Caco-2 (cell line): ENCODE measurements at regions not wholly inside any gene's neighbourhood (a gene's known extent, or its start where the extent isn't known, plus 50 kb on each side); places are given as distances from the start of the nearest gene placed in this dataset.

Source experiments
- BruUV-seq: library from RNA; stranded (reverse); fragments of 400-500 nt; replicated peaks from 2 replicates; lab custom pipeline; 2021; lab: Mats Ljungman, UMichigan
- CTCF ChIA-PET: fragments of 300-600 bp; sonication (Branson Sonifier 250); formaldehyde crosslinking; loops from one replicate; lab custom pipeline; 2022; ENCODE audit warnings: antibody characterized with exemption; lab: Charles Lee
- POLR2A ChIA-PET: fragments of 300-600 bp; sonication (Branson Sonifier 250); formaldehyde crosslinking; loops from one replicate; lab custom pipeline; 2022; ENCODE audit warnings: antibody characterized with exemption; lab: Charles Lee
- DNase-seq, 2 experiments: peaks; one replicate each; pipeline versions ENCODE4 v3.0.0 to v3.0.0-alpha.2; 2020 to 2022
- H3K27me3 ChIP-seq: replicated peaks from 2 replicates; pipeline ENCODE4 v1.6.0; 2011; ENCODE audit warnings: low read length; ENCODE audit not compliant: control insufficient read depth, insufficient read depth
- H3K36me3 ChIP-seq: 2 replicates; pipeline ENCODE4 v1.5.1; 2011; ENCODE audit warnings: low read length; ENCODE audit not compliant: control insufficient read depth, insufficient read depth
- H3K4me1 ChIP-seq: fragments of 250-450 bp; sonication (Bioruptor Pico); 2 replicates; pipeline ENCODE4 v1.5.1; 2020; ENCODE audit warnings: mild to moderate bottlenecking
- H3K4me3 ChIP-seq: 2 replicates; pipeline ENCODE4 v1.5.1; 2011; ENCODE audit warnings: low read depth, mild to moderate bottlenecking, control low read depth, low read length
- H3K9me3 ChIP-seq: fragments of 250-450 bp; sonication (Bioruptor Pico); 2 replicates; pipeline ENCODE4 v1.5.1; 2020; ENCODE audit warnings: mild to moderate bottlenecking, moderate library complexity
- H3K27ac Mint-ChIP-seq: one replicate; pipeline ENCODE4 v1.8.0; 2022; ENCODE audit warnings: mixed read lengths; ENCODE audit not compliant: unreplicated experiment
- H3K27me3 Mint-ChIP-seq: one replicate; pipeline ENCODE4 v1.8.0; 2022; ENCODE audit warnings: mixed read lengths; ENCODE audit not compliant: insufficient read depth, unreplicated experiment
- H3K36me3 Mint-ChIP-seq: one replicate; pipeline ENCODE4 v1.8.0; 2022; ENCODE audit warnings: mild to moderate bottlenecking, mixed read lengths; ENCODE audit not compliant: insufficient read depth, unreplicated experiment
- H3K4me1 Mint-ChIP-seq: one replicate; pipeline ENCODE4 v1.8.0; 2022; ENCODE audit warnings: low read depth, mixed read lengths; ENCODE audit not compliant: unreplicated experiment
- H3K4me3 Mint-ChIP-seq: one replicate; pipeline ENCODE4 v1.8.0; 2022; ENCODE audit warnings: mild to moderate bottlenecking, moderate library complexity, mixed read lengths; ENCODE audit not compliant: unreplicated experiment
- H3K9me3 Mint-ChIP-seq: one replicate; pipeline ENCODE4 v1.8.0; 2022; ENCODE audit warnings: mixed read lengths; ENCODE audit not compliant: unreplicated experiment
- CTCF ChIP-seq, 2 experiments: fragments of 200-600 bp in 1 of 2; IDR thresholded peaks; 1 replicate in 1 of 2; 2 replicates in 1 of 2; pipeline versions ENCODE4 v1.5.1 to v1.8.0; 2011 to 2022; ENCODE audit warnings: antibody characterized with exemption in 1 of 2, control low read depth in 1 of 2, inconsistent platforms in 1 of 2, low read depth in 1 of 2, low read length in 1 of 2, mild to moderate bottlenecking in 1 of 2, moderate library complexity in 1 of 2; ENCODE audit not compliant: insufficient read depth in 1 of 2, severe bottlenecking in 1 of 2, unreplicated experiment in 1 of 2
- intact Hi-C: fragments of 100-400 bp; cut with micrococcal nuclease; formaldehyde crosslinking; loops from one replicate; pipeline ENCODE4 v1.10.0; 2022; ENCODE audit not compliant: unreplicated experiment

GRCh38 chr3:164641071-164641470 is 437.2 kb downstream of the SI start:
- Mint-ChIP-seq H3K4me1 (no peaks in the 10 kb centered on the region), H3K9me3 (no peaks in the 10 kb centered on the region), H3K27ac (no peak overlapping the region), H3K36me3 (no peaks in the 10 kb centered on the region), H3K27me3 (no peaks in the 10 kb centered on the region), H3K4me3 (no peak overlapping the region)
- H3K27me3 ChIP-seq: no peaks in the 10 kb centered on the region
- no peaks in the 10 kb centered on the region for H3K36me3 ChIP-seq
- ChIA-PET CTCF (no interaction called here), POLR2A (no interaction called here)
- TF ChIP-seq CTCF (IDR thresholded peaks at IDR 0.05; ENCODE audit: insufficient read depth in 1 of 2, low read depth in 1 of 2, low read length in 1 of 2, severe bottlenecking in 1 of 2, unreplicated experiment in 1 of 2): no peak
- no peaks in the 10 kb centered on the region for H3K4me1 ChIP-seq
- H3K9me3 ChIP-seq: no peaks in the 10 kb centered on the region
- DNase-seq: no peak
- no TSS peak for BruUV-seq
- intact Hi-C loops: no loop called here
- no peak overlapping the region for H3K4me3 ChIP-seq

GRCh38 chr3:164640591-164640990 is 437.7 kb downstream of the SI start:
- Histone ChIP-seq H3K4me3 (no peak overlapping the region), H3K9me3 (no peaks in the 10 kb centered on the region), H3K36me3 (no peaks in the 10 kb centered on the region), H3K27me3 (no peaks in the 10 kb centered on the region), H3K4me1 (no peaks in the 10 kb centered on the region)
- Mint-ChIP-seq H3K4me1 (no peaks in the 10 kb centered on the region), H3K27me3 (no peaks in the 10 kb centered on the region), H3K9me3 (no peaks in the 10 kb centered on the region), H3K4me3 (no peak overlapping the region), H3K36me3 (no peaks in the 10 kb centered on the region), H3K27ac (no peak overlapping the region)
- no TSS peak for BruUV-seq
- intact Hi-C loops: no loop called here
- ChIA-PET CTCF (no interaction called here), POLR2A (no interaction called here)
- no peak for DNase-seq
- TF ChIP-seq CTCF (IDR thresholded peaks at IDR 0.05; ENCODE audit: insufficient read depth in 1 of 2, low read depth in 1 of 2, low read length in 1 of 2, severe bottlenecking in 1 of 2, unreplicated experiment in 1 of 2): no peak

GRCh38 chr3:164620956-164621355 is 457.3 kb downstream of the SI start:
- no peak for DNase-seq
- peaks cover 3% of the 10 kb centered on the region for H3K27me3 Mint-ChIP-seq
- Histone ChIP-seq H3K4me1 (no peaks in the 10 kb centered on the region), H3K9me3 (no peaks in the 10 kb centered on the region), H3K36me3 (no peaks in the 10 kb centered on the region), H3K4me3 (no peak overlapping the region), H3K27me3 (no peaks in the 10 kb centered on the region)
- intact Hi-C loops: no loop called here
- no peaks in the 10 kb centered on the region for H3K9me3 Mint-ChIP-seq
- CTCF ChIA-PET: no interaction called here
- H3K36me3 Mint-ChIP-seq: no peaks in the 10 kb centered on the region
- POLR2A ChIA-PET: no interaction called here
- H3K4me1 Mint-ChIP-seq: no peaks in the 10 kb centered on the region
- no peak overlapping the region for H3K4me3 Mint-ChIP-seq
- no TSS peak for BruUV-seq
- H3K27ac Mint-ChIP-seq: no peak overlapping the region
- no peak for TF ChIP-seq CTCF (IDR thresholded peaks at IDR 0.05; ENCODE audit: insufficient read depth in 1 of 2, low read depth in 1 of 2, low read length in 1 of 2, severe bottlenecking in 1 of 2, unreplicated experiment in 1 of 2)
